ENCODE measurements at regions not wholly inside any gene's neighbourhood (a gene's known extent, or its start where the extent isn't known, plus 50 kb on each side); places are given as distances from the start of the nearest gene placed in this dataset.

DNA sequence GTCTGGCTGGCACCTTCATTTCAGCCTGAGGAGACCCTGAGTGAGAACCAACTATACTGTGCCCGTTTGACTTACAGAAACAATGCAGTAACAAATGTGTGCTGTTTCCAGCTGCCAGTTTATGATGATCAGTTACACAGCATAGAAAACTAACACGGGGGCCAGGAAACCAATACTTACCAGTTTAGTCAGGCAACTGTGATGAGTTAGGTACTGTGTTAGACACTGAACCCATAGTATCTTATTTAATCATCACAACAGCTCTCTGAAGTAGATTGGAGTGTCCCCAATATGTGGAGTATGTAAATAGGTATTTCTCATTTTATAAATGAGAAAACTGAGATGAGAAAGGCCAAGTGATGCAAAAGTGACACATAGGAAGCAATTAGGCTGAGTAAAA lies 620.9 kb upstream of the KLF12 start:
- TF ChIP-seq POLR2A (IDR thresholded peaks at IDR 0.05): no peak
- TF ChIP-seq, protein P1, sequence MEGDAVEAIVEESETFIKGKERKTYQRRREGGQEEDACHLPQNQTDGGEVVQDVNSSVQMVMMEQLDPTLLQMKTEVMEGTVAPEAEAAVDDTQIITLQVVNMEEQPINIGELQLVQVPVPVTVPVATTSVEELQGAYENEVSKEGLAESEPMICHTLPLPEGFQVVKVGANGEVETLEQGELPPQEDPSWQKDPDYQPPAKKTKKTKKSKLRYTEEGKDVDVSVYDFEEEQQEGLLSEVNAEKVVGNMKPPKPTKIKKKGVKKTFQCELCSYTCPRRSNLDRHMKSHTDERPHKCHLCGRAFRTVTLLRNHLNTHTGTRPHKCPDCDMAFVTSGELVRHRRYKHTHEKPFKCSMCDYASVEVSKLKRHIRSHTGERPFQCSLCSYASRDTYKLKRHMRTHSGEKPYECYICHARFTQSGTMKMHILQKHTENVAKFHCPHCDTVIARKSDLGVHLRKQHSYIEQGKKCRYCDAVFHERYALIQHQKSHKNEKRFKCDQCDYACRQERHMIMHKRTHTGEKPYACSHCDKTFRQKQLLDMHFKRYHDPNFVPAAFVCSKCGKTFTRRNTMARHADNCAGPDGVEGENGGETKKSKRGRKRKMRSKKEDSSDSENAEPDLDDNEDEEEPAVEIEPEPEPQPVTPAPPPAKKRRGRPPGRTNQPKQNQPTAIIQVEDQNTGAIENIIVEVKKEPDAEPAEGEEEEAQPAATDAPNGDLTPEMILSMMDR (IDR thresholded peaks at IDR 0.05): no peak
- TF ChIP-seq EP300 (IDR thresholded peaks at IDR 0.05): no peak

Measured in ovary (tissue), 3 donors.